GM12878 (cell line): ENCODE measurements at regions not wholly inside any gene's neighbourhood (a gene's known extent, or its start where the extent isn't known, plus 50 kb on each side); places are given as distances from the start of the nearest gene placed in this dataset.

Experiments used
- ATAC-seq: fragments of 200-7000 bp; cut with Tn5 transposase; 3 replicates; pipeline ENCODE4 v1.9.1; 2020; ENCODE audit warnings: mild to moderate bottlenecking, moderate library complexity
- BruUV-seq: library from RNA; stranded (reverse); fragments of 400-500 nt; replicated peaks from 2 replicates; lab custom pipeline; 2021; lab: Mats Ljungman, UMichigan
- CTCF ChIA-PET: fragments of 300-600 bp; sonication (Branson Sonifier 250); formaldehyde crosslinking; extraction: SDS; loops from one replicate; lab custom pipeline; 2021; ENCODE audit warnings: inconsistent platforms; lab: Yijun Ruan, JAX
- POLR2A ChIA-PET: fragments of 350-600 bp; formaldehyde crosslinking; extraction: SDS; loops from one replicate; lab custom pipeline; 2021; ENCODE audit warnings: inconsistent platforms; lab: Charles Lee
- RAD21 ChIA-PET: fragments of 300-600 bp; sonication (Branson Sonifier 250); formaldehyde crosslinking; loops from one replicate; lab custom pipeline; 2023; ENCODE audit warnings: antibody characterized with exemption; ENCODE audit not compliant: unreplicated experiment; lab: Charles Lee
- SMC1A ChIA-PET: fragments of 300-600 bp; sonication (Branson Sonifier 250); formaldehyde crosslinking; loops from one replicate; lab custom pipeline; 2023; ENCODE audit not compliant: unreplicated experiment, uncharacterized antibody; lab: Charles Lee
- DNase-seq: peaks from one replicate; pipeline ENCODE4 v3.0.0-alpha.2; 2011; ENCODE audit warnings: low read depth, low spot score
- FAIRE-seq: peaks from 3 replicates; lab custom pipeline; 2011; peaks lifted over from hg19 to GRCh38; lab: Jason Lieb, UNC
- H2AFZ ChIP-seq: 2 replicates; pipeline ENCODE4 v1.6.0; 2011; ENCODE audit warnings: low read depth, low read length, control low read depth; ENCODE audit not compliant: control insufficient read depth
- H3K27ac ChIP-seq: 2 replicates; pipeline ENCODE4 v1.5.1; 2011; ENCODE audit warnings: control low read depth; ENCODE audit not compliant: control insufficient read depth, insufficient read depth
- H3K27me3 ChIP-seq, 2 experiments: replicated peaks in 1 of 2; 2 replicates each; pipeline versions ENCODE4 v1.6.0 to v1.6.1; 2011; ENCODE audit warnings: low read length in 1 of 2; ENCODE audit not compliant: control insufficient read depth in 2 of 2, insufficient read depth in 2 of 2
- H3K36me3 ChIP-seq, 2 experiments: 2 replicates each; pipeline ENCODE4 v1.5.1; 2011; ENCODE audit warnings: low read length in 1 of 2; ENCODE audit not compliant: control insufficient read depth in 2 of 2, insufficient read depth in 2 of 2
- H3K4me1 ChIP-seq: 2 replicates; pipeline ENCODE4 v1.6.1; 2011; ENCODE audit warnings: mild to moderate bottlenecking, low read length, moderate library complexity, mixed read lengths; ENCODE audit not compliant: control insufficient read depth, insufficient read depth
- H3K4me2 ChIP-seq: 2 replicates; pipeline ENCODE4 v1.6.0; 2011; ENCODE audit warnings: control low read depth; ENCODE audit not compliant: control insufficient read depth, insufficient read depth
- H3K4me3 ChIP-seq: fragments of 200-600 bp; sonication (generic); 2 replicates; pipeline ENCODE4 v1.5.1; 2016
- H3K79me2 ChIP-seq: 2 replicates; pipeline ENCODE4 v1.6.0; 2011; ENCODE audit warnings: low read length; ENCODE audit not compliant: control insufficient read depth, insufficient read depth
- H3K9ac ChIP-seq: 2 replicates; pipeline ENCODE4 v1.8.0; 2011; ENCODE audit warnings: low read length, control low read depth, mixed read lengths; ENCODE audit not compliant: control insufficient read depth, insufficient read depth
- H3K9me3 ChIP-seq: replicated peaks from 3 replicates; pipeline ENCODE4 v1.5.1; 2011; ENCODE audit warnings: mild to moderate bottlenecking, low read length; ENCODE audit not compliant: control insufficient read depth, insufficient read depth
- H4K20me1 ChIP-seq: 2 replicates; pipeline ENCODE4 v1.6.0; 2011; ENCODE audit not compliant: control insufficient read depth, insufficient read depth
- BRCA1 ChIP-seq: IDR thresholded peaks from 2 replicates; pipeline ENCODE4 v1.6.1; 2011; ENCODE audit warnings: low read depth, low read length, improper control_type of control experiment
- CREB1 ChIP-seq: IDR thresholded peaks from 2 replicates; pipeline ENCODE4 v1.6.1; 2012; ENCODE audit warnings: low read depth, mild to moderate bottlenecking, inconsistent platforms
- EGR1 ChIP-seq, 2 experiments: IDR thresholded peaks; 1 replicate in 1 of 2; 2 replicates in 1 of 2; pipeline ENCODE4 v1.6.1; 2011 to 2012; ENCODE audit warnings: low read depth in 2 of 2, low read length in 2 of 2, borderline replicate concordance in 1 of 2, mild to moderate bottlenecking in 1 of 2, moderate library complexity in 1 of 2
- GATAD2B ChIP-seq: fragments of 450-650 bp; conservative IDR thresholded peaks from 2 replicates; pipeline ENCODE4 v1.6.1; 2017; ENCODE audit warnings: low read depth, mild to moderate bottlenecking, moderate library complexity
- MYB ChIP-seq: fragments of 150-350 bp; IDR thresholded peaks from 2 replicates; pipeline ENCODE4 v1.6.1; 2014; ENCODE audit warnings: mild to moderate bottlenecking, low read depth, low read length, borderline replicate concordance
- NR2C1 ChIP-seq: fragments of 450-650 bp; IDR thresholded peaks from 2 replicates; pipeline ENCODE4 v1.6.1; 2017; ENCODE audit warnings: antibody characterized with exemption, mild to moderate bottlenecking, moderate library complexity
- SREBF1 ChIP-seq: IDR thresholded peaks from 2 replicates; pipeline ENCODE4 v1.6.1; 2012; ENCODE audit warnings: mild to moderate bottlenecking, low read length
- STAT3 ChIP-seq: IDR thresholded peaks from 2 replicates; pipeline ENCODE4 v1.6.1; 2011; ENCODE audit warnings: low read depth, low read length, improper control_type of control experiment
- SUPT20H ChIP-seq: IDR thresholded peaks from 2 replicates; pipeline ENCODE4 v1.6.1; 2011; ENCODE audit warnings: low read depth, mild to moderate bottlenecking, low read length, moderate library complexity, borderline replicate concordance; ENCODE audit not compliant: control insufficient read depth
- SUZ12 ChIP-seq: fragments of 200-600 bp; sonication (generic); IDR thresholded peaks from one replicate; pipeline ENCODE4 v1.6.1; 2018; ENCODE audit warnings: antibody characterized with exemption, mild to moderate bottlenecking; ENCODE audit not compliant: unreplicated experiment
- TAF1 ChIP-seq: IDR thresholded peaks from 2 replicates; pipeline ENCODE4 v1.6.1; 2011; ENCODE audit warnings: mild to moderate bottlenecking, low read depth, low read length, borderline replicate concordance
- ZSCAN29 ChIP-seq: fragments of 450-650 bp; IDR thresholded peaks from 2 replicates; pipeline ENCODE4 v1.6.1; 2017; ENCODE audit warnings: mild to moderate bottlenecking, moderate library complexity
- WGBS: methylation state at CpG from one replicate; pipeline ENCODE4 v1.1.6; 2016; ENCODE audit warnings: low lambda C conversion rate; ENCODE audit not compliant: insufficient replicate concordance, insufficient coverage; ENCODE audit errors: missing lambda C conversion rate; 5-methylcytosine and 5-hydroxymethylcytosine counted together
- in situ Hi-C: fragments of 300-500 bp; cut with MboI; formaldehyde crosslinking; loops from 9 replicates; pipeline ENCODE4 v1.14.3; 2018; ENCODE audit warnings: mixed read lengths
- intact Hi-C: fragments of 100-400 bp; cut with micrococcal nuclease; formaldehyde crosslinking; loops from one replicate; pipeline ENCODE4 v1.14.2; 2022; ENCODE audit not compliant: unreplicated experiment
- TF ChIP-seq, protein P1 (sequence below): fragments of 450-650 bp; IDR thresholded peaks from 2 replicates; pipeline ENCODE4 v1.6.1; 2017; ENCODE audit warnings: mild to moderate bottlenecking
- TF ChIP-seq, protein P2 (sequence below): fragments of 450-650 bp; IDR thresholded peaks from 2 replicates; pipeline ENCODE4 v1.6.1; 2016; ENCODE audit warnings: mild to moderate bottlenecking

DNA sequence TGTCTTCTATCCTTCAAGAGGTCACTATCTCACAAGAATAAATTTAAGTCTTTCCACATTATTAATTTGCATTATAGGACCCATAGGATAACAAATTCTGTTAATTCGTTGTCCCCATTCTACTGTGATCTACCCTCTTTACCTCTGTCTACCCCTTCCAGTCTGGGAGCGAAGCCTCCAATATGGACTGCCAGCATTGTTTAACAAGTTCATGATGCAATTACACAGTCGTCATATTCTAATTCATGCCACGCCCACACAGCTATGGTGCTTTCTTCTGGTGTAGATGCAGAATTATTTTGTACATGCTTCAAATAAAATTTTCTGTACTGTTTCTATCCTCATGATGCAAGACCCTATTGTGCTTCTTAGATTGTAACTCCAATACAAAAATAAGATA lies 178.3 kb upstream of the PALMD start:
- POLR2A ChIA-PET = no interaction called here
- DNase-seq (no peak), FAIRE-seq (no peak), ATAC-seq (no peak)
- in situ Hi-C loops (no loop called here), intact Hi-C loops (no loop called here)
- no peaks in the 10 kb centered on the region for H3K36me3 ChIP-seq
- CTCF ChIA-PET = no interaction called here
- H3K4me3 ChIP-seq = no peak overlapping the region
- no TSS peak for BruUV-seq
- TF ChIP-seq GATAD2B (no peak), STAT3 (no peak), BRCA1 (no peak), EGR1 (IDR thresholded peaks at IDR 0.05; ENCODE audit: borderline replicate concordance in 1 of 2, low read depth in 2 of 2, low read length in 2 of 2) (no peak), CREB1 (no peak), ZSCAN29 (no peak), SUPT20H (no peak), SUZ12 (no peak), MYB (no peak)
- H3K79me2 ChIP-seq = no peaks in the 10 kb centered on the region
- H3K27ac ChIP-seq = no peak overlapping the region
- H2AFZ ChIP-seq = no peak overlapping the region
- SMC1A ChIA-PET = no interaction called here
- H3K9ac ChIP-seq = no peak overlapping the region
- H3K4me2 ChIP-seq = no peak overlapping the region
- RAD21 ChIA-PET = no interaction called here
- 12% methylated on average over 4 of the region's 4 CpGs for WGBS
- no peaks in the 10 kb centered on the region for H3K4me1 ChIP-seq
- H3K9me3 ChIP-seq = no peaks in the 10 kb centered on the region
- H3K27me3 ChIP-seq = no peaks in the 10 kb centered on the region; a peak in 1 of 4 replicates
- H4K20me1 ChIP-seq = no peaks in the 10 kb centered on the region

DNA sequence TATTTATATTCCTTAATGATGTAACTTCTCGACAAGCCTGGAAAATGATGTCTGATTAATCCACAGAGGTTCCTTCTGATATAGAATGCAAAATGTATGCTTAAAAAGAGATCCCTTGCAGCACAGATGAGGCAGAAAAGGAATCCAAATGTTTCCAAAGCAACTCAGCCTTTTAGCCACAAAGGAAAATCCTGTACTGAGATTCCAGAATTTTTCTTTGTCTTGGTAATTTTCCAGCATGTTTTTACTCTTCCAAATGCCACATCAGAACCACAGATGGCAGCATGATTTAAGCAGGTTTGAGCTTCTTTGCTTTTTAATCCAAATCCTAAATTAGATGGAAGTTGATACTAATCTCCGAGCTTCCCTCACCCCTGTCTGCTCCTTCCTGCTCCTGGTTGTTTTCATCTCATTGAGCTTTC lies 176.4 kb upstream of the PALMD start:
- Histone ChIP-seq H3K9ac (no peak overlapping the region), H3K4me3 (no peak overlapping the region), H3K9me3 (no peaks in the 10 kb centered on the region), H3K4me1 (no peaks in the 10 kb centered on the region), H3K4me2 (no peak overlapping the region), H4K20me1 (no peaks in the 10 kb centered on the region), H2AFZ (no peak overlapping the region), H3K27me3 (no peaks in the 10 kb centered on the region; a peak in 1 of 4 replicates), H3K79me2 (no peaks in the 10 kb centered on the region), H3K27ac (no peak overlapping the region), H3K36me3 (no peaks in the 10 kb centered on the region)
- WGBS = 22% methylated on average over 2 of the region's 2 CpGs
- FAIRE-seq (no peak), DNase-seq (no peak), ATAC-seq (no peak)
- CTCF ChIA-PET = no interaction called here
- intact Hi-C loops = no loop called here
- BruUV-seq = no TSS peak
- in situ Hi-C loops = no loop called here
- RAD21 ChIA-PET = no interaction called here
- SMC1A ChIA-PET = no interaction called here
- POLR2A ChIA-PET = no interaction called here
- no peak for TF ChIP-seq SREBF1
- TF ChIP-seq, protein P1, sequence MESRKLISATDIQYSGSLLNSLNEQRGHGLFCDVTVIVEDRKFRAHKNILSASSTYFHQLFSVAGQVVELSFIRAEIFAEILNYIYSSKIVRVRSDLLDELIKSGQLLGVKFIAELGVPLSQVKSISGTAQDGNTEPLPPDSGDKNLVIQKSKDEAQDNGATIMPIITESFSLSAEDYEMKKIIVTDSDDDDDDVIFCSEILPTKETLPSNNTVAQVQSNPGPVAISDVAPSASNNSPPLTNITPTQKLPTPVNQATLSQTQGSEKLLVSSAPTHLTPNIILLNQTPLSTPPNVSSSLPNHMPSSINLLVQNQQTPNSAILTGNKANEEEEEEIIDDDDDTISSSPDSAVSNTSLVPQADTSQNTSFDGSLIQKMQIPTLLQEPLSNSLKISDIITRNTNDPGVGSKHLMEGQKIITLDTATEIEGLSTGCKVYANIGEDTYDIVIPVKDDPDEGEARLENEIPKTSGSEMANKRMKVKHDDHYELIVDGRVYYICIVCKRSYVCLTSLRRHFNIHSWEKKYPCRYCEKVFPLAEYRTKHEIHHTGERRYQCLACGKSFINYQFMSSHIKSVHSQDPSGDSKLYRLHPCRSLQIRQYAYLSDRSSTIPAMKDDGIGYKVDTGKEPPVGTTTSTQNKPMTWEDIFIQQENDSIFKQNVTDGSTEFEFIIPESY = no peak
- TF ChIP-seq, protein P2, sequence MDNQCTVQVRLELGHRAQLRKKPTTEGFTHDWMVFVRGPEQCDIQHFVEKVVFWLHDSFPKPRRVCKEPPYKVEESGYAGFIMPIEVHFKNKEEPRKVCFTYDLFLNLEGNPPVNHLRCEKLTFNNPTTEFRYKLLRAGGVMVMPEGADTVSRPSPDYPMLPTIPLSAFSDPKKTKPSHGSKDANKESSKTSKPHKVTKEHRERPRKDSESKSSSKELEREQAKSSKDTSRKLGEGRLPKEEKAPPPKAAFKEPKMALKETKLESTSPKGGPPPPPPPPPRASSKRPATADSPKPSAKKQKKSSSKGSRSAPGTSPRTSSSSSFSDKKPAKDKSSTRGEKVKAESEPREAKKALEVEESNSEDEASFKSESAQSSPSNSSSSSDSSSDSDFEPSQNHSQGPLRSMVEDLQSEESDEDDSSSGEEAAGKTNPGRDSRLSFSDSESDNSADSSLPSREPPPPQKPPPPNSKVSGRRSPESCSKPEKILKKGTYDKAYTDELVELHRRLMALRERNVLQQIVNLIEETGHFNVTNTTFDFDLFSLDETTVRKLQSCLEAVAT = no peak
- TF ChIP-seq NR2C1 = no peak
- no peak for TF ChIP-seq TAF1
